ENCODE measurements at regions not wholly inside any gene's neighbourhood (a gene's known extent, or its start where the extent isn't known, plus 50 kb on each side); places are given as distances from the start of the nearest gene placed in this dataset.

DNA sequence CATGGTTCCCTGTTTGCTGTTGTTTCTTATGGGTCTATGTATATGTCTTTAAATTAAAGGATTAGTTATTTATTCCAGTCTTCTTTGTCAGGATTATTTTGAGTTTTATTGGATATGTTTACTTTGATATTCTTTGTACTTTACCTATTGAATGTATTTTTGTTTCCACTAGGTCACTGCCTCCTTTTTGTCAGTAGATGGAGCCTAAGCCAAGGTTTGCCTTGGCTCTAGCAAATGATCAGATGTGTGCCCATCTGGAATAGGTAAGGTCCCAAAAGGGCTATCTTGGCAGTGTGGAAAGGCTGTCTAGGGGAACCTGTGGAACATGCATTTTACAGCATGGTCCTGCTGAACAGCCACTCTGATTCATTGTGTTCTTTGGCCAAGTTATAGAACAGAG, 337.3 kb upstream of the GHITM start:
- DNase-seq: no peak

DNA sequence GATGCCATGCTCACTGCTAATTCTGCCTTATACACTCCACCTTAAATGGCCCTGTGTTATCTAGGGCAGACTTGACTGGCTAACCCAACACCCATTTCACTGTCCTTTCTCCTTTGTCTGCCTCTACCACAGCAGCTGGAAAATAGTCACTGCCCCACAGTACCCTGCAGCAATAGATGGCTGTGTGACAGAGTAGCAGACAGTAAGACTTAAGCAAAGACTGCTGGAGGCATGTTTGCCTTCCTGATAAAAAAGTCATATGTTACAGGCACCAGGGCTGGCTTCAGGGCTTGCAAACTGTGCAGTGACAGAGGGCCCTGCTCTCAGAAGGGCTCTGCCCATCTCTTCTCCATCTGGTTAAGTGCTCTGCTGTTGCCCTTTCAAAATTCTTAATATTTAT, 332.6 kb upstream of the GHITM start:
- DNase-seq: no peak

DNA sequence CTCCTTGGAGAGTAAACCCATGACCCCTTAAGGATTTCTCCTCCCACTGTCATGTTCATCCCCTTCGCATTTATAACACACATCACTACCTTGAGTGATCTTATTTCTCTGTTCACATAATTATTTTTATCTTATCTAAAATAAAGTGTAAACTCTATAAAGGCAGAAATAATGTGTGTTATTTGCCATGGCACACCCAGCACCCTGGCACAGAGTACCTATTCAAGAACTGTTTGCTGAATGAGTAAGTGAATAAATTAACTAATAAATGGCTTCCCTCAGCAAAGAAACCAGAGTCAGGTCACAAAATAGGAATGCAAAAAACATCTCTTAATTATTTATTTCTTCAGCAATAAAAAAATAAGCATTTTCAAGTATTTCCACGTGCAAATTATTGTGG, 330.3 kb upstream of the GHITM start:
- no peak for DNase-seq

- DNase-seq: no peak
Measured at GRCh38 chr10:83816942-83817341, 322.4 kb upstream of the GHITM start.

GRCh38 chr10:83817797-83818196, 321.5 kb upstream of the GHITM start:
- no peak for DNase-seq

GRCh38 chr10:83819609-83820008, 319.7 kb upstream of the GHITM start:
- no peak for DNase-seq

DNA sequence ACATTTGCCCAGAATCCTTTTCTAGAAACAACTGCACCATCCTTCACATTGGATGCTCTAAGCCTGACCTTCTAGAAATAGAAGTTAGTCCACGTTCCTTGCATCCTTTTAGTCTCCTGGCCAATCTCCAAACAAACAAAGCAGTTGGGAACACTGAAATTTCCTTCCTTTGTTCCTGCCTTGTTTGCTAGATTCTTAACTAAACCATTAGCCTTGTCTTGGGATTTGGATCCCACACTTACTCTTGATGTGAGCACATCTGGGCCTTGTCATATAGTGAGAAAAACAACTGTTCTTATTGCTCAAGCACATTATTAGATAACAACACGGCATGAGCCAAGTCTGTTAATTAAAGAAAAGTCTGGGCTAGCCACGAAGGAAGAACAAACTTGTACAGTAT, 319.3 kb upstream of the GHITM start:
- no peak for DNase-seq

- no peak for DNase-seq
Measured at GRCh38 chr10:83824099-83824498, 315.2 kb upstream of the GHITM start.

- DNase-seq: no peak
Measured at GRCh38 chr10:83834096-83834495, 305.2 kb upstream of the GHITM start.

DNA sequence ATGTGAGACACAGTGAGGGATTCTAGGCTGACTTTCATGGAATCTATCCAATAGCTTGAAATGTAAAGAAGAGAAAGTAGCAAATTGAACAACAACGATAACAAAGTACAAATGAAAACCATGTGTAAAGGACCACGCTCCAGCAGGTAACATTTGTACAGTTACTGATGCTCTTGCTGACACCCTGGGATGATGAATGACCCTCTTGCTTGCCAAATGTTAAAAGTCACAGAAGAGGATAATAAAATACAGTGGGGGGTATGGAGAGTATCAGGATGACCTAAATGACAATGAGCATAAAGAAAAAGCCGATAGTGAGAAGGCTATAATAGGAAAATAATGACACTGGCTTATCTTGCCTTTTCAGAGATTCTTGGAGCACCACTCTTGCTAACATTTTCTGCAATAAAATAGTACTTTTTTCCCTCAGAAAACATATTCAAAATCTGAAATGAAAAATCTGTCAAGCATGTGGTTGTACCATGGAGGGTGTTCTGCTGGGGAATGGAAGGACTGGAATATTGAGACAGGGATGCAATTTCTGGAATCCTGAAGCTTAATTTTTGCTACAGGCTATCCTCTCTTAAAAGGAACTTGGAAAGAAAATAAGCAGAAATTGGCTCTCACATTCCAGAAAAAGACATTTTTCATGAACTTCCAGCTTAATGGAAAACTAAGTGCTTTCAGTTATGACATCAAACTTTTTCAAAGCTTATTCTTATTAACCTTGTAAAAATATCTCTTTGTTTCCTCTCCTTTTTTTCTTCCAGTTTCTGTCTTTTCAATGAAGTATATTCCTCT, 303.2 kb upstream of the GHITM start:
- DNase-seq: no peak

DNA sequence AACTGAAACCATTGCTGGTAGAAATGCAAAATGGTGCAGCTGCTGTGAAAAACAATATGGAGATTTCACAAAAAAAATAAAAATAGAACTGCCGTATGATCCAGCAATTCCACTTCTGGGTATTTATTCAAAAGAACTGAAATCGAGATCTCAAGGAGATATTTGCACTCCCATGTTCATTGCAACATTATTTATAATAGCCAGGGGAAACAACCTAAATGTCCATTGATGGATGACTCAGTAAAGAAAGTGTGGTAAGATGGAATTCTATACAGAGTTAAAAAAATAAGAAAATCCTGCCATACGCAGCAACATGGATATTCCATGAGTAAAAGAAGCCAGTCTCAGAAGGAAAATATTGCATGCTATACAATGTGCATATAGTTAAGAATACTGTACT, 290.6 kb upstream of the GHITM start:
- DNase-seq: no peak

GRCh38 chr10:83849150-83849549, 290.2 kb upstream of the GHITM start:
- DNase-seq: no peak

GRCh38 chr10:83852146-83852545, 287.2 kb upstream of the GHITM start:
- no peak for DNase-seq

- no peak for DNase-seq
Measured at GRCh38 chr10:83862723-83863122, 276.6 kb upstream of the GHITM start.

- DNase-seq: no peak
Measured at GRCh38 chr10:83863283-83863966, 275.9 kb upstream of the GHITM start.

GRCh38 chr10:83869898-83870297, 269.4 kb upstream of the GHITM start:
- DNase-seq: no peak

GRCh38 chr10:83871187-83872081, 267.9 kb upstream of the GHITM start:
- DNase-seq: no peak

DNA sequence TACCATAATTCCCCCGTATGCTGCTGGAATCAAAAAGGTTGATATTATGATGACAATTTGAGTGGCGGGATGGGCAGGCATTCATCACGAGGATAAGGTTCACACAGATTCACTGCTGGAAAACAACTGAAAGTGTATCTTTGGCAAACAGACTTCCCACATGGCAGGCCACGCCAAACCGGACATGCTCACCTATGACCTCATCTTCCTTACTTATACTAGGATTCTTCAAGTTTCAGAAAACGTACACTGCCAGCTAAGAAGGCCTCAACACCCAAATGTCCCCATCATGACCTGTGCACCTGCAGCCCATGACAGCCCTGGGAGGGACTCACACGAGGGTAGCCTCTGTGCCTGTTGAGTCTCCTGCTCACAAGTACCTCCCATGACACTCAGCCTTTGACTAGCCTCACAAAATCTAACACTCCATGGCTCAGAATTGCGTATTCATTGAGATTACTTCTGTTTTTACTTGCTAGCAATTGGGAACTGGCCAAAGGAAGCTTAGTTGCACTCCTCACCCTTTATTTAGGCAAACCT, 259.0 kb upstream of the GHITM start:
- no peak for DNase-seq

- DNase-seq: no peak
Measured at GRCh38 chr10:83881661-83882060, 257.6 kb upstream of the GHITM start.

GRCh38 chr10:83886871-83887270, 252.4 kb upstream of the GHITM start:
- DNase-seq: no peak

DNA sequence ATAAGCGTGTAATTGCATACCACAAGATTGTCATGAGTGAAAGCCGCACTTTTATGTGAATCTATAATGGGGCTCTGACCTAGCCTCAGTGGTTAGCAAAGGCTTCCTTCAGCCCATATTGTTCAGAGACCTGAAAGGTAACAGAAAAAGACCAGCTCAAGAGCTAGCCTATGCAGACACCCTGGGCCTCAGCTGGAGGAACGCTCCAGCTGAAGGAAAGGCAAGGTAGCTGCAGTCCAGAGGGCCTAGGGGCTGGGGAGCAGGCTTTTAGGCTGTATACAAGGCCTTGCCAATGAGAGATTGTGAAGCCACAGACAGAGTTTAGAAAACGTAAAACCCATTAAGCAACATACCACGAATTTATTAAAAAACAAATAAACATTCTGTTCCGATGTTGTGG, 246.6 kb upstream of the GHITM start:
- DNase-seq: no peak

GRCh38 chr10:83896219-83896618, 243.1 kb upstream of the GHITM start:
- DNase-seq: no peak

- no peak for DNase-seq
Measured at GRCh38 chr10:83897626-83898025, 241.7 kb upstream of the GHITM start.

All from NCI-H2081 treated with DMSO at 0.1 percent for 48 hours (cell line).